ENCODE measurements at regions not wholly inside any gene's neighbourhood (a gene's known extent, or its start where the extent isn't known, plus 50 kb on each side); places are given as distances from the start of the nearest gene placed in this dataset.

- DNase-seq (ENCODE audit: low read depth): no peak
- TF ChIP-seq, protein P1, sequence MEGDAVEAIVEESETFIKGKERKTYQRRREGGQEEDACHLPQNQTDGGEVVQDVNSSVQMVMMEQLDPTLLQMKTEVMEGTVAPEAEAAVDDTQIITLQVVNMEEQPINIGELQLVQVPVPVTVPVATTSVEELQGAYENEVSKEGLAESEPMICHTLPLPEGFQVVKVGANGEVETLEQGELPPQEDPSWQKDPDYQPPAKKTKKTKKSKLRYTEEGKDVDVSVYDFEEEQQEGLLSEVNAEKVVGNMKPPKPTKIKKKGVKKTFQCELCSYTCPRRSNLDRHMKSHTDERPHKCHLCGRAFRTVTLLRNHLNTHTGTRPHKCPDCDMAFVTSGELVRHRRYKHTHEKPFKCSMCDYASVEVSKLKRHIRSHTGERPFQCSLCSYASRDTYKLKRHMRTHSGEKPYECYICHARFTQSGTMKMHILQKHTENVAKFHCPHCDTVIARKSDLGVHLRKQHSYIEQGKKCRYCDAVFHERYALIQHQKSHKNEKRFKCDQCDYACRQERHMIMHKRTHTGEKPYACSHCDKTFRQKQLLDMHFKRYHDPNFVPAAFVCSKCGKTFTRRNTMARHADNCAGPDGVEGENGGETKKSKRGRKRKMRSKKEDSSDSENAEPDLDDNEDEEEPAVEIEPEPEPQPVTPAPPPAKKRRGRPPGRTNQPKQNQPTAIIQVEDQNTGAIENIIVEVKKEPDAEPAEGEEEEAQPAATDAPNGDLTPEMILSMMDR (IDR thresholded peaks at IDR 0.05; ENCODE audit: low read depth, low read length, missing control alignments): no peak
These were observed 60.3 kb upstream of the ACVR1 start for GRCh38 chr2:157936406-157936805.

DNA sequence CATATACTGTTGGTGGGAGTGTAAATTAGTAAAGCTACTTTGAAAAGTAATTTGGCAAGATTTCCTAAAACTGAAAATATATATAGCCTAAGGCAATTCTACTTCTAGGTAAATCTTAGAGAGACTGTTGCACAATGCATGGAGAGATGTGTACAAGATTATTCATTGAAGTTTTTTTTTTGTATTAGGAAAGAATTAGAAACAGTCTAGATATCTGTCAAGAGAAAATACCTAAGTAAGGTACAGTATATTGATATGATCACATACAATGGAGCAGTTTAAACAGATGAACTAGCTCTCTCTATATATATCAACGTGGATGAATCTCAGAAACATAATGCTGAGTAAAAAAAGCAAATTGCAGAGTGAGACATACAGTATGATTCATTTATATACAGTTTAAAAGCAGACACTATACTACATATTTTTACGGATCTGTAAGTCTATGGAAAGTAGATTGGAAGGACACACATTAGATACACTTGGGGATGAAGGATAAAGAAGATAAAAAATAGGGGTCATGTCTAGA, 59.3 kb upstream of the ACVR1 start:
- no peak overlapping the region for H3K4me3 ChIP-seq (ENCODE audit: low read depth, low read length)
- TF ChIP-seq, protein P1 (IDR thresholded peaks at IDR 0.05; ENCODE audit: low read depth, low read length, missing control alignments): no peak
- DNase-seq (ENCODE audit: low read depth): no peak

More at GRCh38 chr2:157936406-157936805, 60.3 kb upstream of the ACVR1 start:
- H3K4me3 ChIP-seq (ENCODE audit: low read depth, low read length): no peak overlapping the region

DNA sequence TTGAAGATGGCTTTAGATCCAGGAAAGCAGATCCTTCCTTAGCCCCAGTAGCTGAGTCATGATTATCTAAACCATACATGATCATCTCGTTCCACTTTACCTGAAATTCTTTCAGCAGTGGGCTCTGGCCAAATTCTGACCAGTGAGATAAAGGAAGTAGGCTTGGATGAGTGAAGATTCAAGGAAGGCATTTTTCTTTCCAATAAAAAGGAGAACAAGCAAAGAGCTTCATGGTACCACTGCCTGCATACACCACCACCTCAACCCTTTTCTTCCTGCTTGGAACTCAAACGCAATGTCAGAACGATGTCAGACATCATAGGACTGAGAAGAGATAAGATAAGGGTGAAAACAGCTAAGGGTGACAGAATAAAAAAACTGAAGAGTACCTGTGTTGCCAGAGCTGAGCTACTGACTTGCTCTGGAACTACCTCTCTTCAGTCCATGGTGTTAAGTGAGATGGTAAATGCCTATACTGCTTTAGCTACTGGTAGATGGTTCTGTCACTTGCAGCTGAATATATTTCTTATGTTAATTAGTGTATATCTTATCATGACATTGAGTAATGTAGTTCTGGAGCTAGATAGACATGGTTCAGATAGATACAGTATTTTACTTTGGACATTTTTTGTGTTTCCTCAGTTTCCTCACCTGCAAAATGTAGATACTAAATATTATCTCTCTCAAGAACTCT, 58.7 kb upstream of the ACVR1 start:
- H3K4me3 ChIP-seq (ENCODE audit: low read depth, low read length): no peak overlapping the region
- TF ChIP-seq, protein P1 (IDR thresholded peaks at IDR 0.05; ENCODE audit: low read depth, low read length, missing control alignments): no peak
- no peak for DNase-seq (ENCODE audit: low read depth)

DNA sequence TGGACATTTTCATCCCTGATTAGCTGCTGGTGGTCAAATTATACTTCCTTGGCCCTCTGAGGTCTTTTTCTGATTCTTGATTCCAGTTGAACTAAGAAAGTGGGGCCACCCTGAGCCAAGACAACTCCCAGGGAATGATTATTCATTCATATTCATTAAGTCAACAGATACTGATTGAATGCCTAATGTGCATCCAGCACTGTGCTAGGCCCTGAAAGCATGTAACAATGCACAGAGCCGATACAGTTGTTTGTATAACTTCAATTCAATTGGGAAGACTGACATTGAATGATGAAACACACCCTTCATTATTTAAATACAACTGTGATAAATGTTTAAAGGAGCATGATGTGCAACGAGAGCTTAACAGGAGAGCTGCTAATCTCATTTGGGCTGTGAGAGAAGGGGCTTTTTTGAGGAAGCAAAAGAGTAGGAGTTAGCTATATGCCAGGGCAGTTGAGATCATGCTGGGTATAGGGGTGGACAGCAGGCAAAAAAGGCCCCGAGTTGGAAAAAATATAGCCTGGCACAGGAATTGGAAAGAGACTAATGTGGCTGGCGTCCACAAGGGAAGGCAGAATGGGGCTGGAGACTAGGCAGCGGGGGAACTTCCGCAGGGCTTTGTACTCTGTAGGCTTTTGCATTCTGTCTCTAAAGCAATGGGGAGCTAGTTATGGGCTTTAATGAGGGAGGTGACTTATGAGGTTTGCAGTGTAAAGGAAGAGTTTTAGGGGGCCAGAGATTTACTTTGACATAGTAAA, 57.2 kb upstream of the ACVR1 start:
- no peak overlapping the region for H3K4me3 ChIP-seq (ENCODE audit: low read depth, low read length)
- no peak for DNase-seq (ENCODE audit: low read depth)
- TF ChIP-seq, protein P1 (IDR thresholded peaks at IDR 0.05; ENCODE audit: low read depth, low read length, missing control alignments): no peak

- H3K4me3 ChIP-seq (ENCODE audit: low read depth, low read length): no peak overlapping the region
- DNase-seq (ENCODE audit: low read depth): no peak
- TF ChIP-seq, protein P1 (IDR thresholded peaks at IDR 0.05; ENCODE audit: low read depth, low read length, missing control alignments): no peak
These were observed 56.5 kb upstream of the ACVR1 start for GRCh38 chr2:157932480-157933159.

- no peak overlapping the region for H3K4me3 ChIP-seq (ENCODE audit: low read depth, low read length)
- DNase-seq (ENCODE audit: low read depth): no peak
- TF ChIP-seq, protein P1 (IDR thresholded peaks at IDR 0.05; ENCODE audit: low read depth, low read length, missing control alignments): no peak
These were observed 55.4 kb upstream of the ACVR1 start for GRCh38 chr2:157931542-157931941.
